ENCODE measurements at regions not wholly inside any gene's neighbourhood (a gene's known extent, or its start where the extent isn't known, plus 50 kb on each side); places are given as distances from the start of the nearest gene placed in this dataset.

GRCh38 chrX:13232484-13232883 lies 87.4 kb downstream of the ATXN3L start:
- Mint-ChIP-seq H3K9me3 (ENCODE audit: insufficient read depth) (no peaks in the 10 kb centered on the region), H3K4me3 (no peak overlapping the region), H3K27ac (no peak overlapping the region), H3K4me1 (peaks cover 12% of the 10 kb centered on the region), H3K27me3 (no peaks in the 10 kb centered on the region)
- Histone ChIP-seq H3K27me3 (replicated peaks in 1 of 4; ENCODE audit: control extremely low read depth in 1 of 4, control insufficient read depth in 3 of 4, insufficient read depth in 4 of 4, low read length in 3 of 4) (no peaks in the 10 kb centered on the region), H4K20me1 (ENCODE audit: control insufficient read depth, insufficient read depth, low read length, poor library complexity, severe bottlenecking) (no peaks in the 10 kb centered on the region), H3K4me3 (ENCODE audit: control extremely low read depth in 1 of 5, extremely low read depth in 1 of 5, insufficient read depth in 1 of 5, low read depth in 2 of 5, low read length in 4 of 5) (no peak overlapping the region), H3K9me3 (ENCODE audit: control extremely low read depth in 1 of 3, control insufficient read depth in 2 of 3, insufficient read depth in 1 of 3, low read length in 2 of 3) (no peaks in the 10 kb centered on the region), H3K36me3 (replicated peaks in 1 of 2; ENCODE audit: control extremely low read depth in 1 of 2, control insufficient read depth in 1 of 2, extremely low read depth in 1 of 2, insufficient read depth in 2 of 2, low read length in 1 of 2) (no peaks in the 10 kb centered on the region), H3K27ac (ENCODE audit: low read length in 2 of 2) (no peak overlapping the region), H3K79me2 (ENCODE audit: control insufficient read depth, insufficient read depth, low read length) (no peaks in the 10 kb centered on the region), H3K4me1 (ENCODE audit: control insufficient read depth in 2 of 2, insufficient read depth in 2 of 2, low read length in 2 of 2) (peaks cover 2 to 12% of the 10 kb centered on the region in 2 donors), H3K4me2 (replicated peaks; ENCODE audit: low read depth, low read length, poor library complexity, severe bottlenecking) (no peak overlapping the region), H2AFZ (ENCODE audit: insufficient read depth, low read depth, low read length, poor library complexity, severe bottlenecking) (no peak overlapping the region), H3K9ac (ENCODE audit: low read length) (no peak overlapping the region)
- ChIA-PET POLR2A (no interaction called here), CTCF (interaction anchor here (1.0 kb wide), 1 partner anchor 151 kb away, joined by 3 read pairs; no protein-coding TSS in a partner anchor)
- TF ChIP-seq, protein P1, sequence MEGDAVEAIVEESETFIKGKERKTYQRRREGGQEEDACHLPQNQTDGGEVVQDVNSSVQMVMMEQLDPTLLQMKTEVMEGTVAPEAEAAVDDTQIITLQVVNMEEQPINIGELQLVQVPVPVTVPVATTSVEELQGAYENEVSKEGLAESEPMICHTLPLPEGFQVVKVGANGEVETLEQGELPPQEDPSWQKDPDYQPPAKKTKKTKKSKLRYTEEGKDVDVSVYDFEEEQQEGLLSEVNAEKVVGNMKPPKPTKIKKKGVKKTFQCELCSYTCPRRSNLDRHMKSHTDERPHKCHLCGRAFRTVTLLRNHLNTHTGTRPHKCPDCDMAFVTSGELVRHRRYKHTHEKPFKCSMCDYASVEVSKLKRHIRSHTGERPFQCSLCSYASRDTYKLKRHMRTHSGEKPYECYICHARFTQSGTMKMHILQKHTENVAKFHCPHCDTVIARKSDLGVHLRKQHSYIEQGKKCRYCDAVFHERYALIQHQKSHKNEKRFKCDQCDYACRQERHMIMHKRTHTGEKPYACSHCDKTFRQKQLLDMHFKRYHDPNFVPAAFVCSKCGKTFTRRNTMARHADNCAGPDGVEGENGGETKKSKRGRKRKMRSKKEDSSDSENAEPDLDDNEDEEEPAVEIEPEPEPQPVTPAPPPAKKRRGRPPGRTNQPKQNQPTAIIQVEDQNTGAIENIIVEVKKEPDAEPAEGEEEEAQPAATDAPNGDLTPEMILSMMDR (IDR thresholded peaks at IDR 0.05): no peak
- TF ChIP-seq EZH2 (IDR thresholded peaks at IDR 0.05; ENCODE audit: borderline replicate concordance, insufficient read depth, low read depth, low read length, poor library complexity, severe bottlenecking): no peak
- intact Hi-C loops (cut with micrococcal nuclease): no loop called here
- DNase-seq (no peak), ATAC-seq (ENCODE audit: low read depth) (no peak)

DNA sequence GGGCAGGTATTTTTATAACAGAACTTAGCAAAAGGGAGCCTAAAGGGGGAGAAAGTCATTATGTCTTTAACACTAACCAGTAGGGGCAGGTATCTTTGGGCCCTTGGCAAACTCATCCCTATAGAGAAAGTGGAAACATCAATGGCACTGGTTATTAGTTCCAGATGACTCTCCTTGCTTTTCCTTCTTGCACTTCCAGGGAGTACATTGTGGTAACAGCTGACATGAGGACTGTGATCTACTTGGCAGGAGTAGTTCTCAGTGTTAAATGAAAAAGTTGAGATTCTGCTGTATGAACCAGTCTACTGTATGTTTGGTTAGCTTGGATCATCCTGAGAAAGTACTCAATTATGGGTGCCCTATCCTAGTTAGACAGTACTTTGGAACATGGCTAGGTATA lies 93.6 kb downstream of the ATXN3L start:
- ATAC-seq (ENCODE audit: low read depth): no peak
- H3K4me1 Mint-ChIP-seq: peaks cover 3% of the 10 kb centered on the region
- intact Hi-C loops (cut with micrococcal nuclease): no loop called here

More for the DNA sequence above, 93.6 kb downstream of the ATXN3L start:
- no peak overlapping the region for H3K4me3 ChIP-seq (ENCODE audit: control extremely low read depth in 1 of 5, extremely low read depth in 1 of 5, insufficient read depth in 1 of 5, low read depth in 2 of 5, low read length in 4 of 5)
- H3K36me3 ChIP-seq (replicated peaks in 1 of 2; ENCODE audit: control extremely low read depth in 1 of 2, control insufficient read depth in 1 of 2, extremely low read depth in 1 of 2, insufficient read depth in 2 of 2, low read length in 1 of 2): no peaks in the 10 kb centered on the region
- no peaks in the 10 kb centered on the region for H3K79me2 ChIP-seq (ENCODE audit: control insufficient read depth, insufficient read depth, low read length)
- H3K9ac ChIP-seq (ENCODE audit: low read length): no peak overlapping the region
- H3K27ac Mint-ChIP-seq: no peak overlapping the region
- H3K4me1 ChIP-seq (ENCODE audit: control insufficient read depth in 2 of 2, insufficient read depth in 2 of 2, low read length in 2 of 2): peaks cover 0 to under 1% of the 10 kb centered on the region in 2 donors
- no peak overlapping the region for H2AFZ ChIP-seq (ENCODE audit: insufficient read depth, low read depth, low read length, poor library complexity, severe bottlenecking)
- H3K4me2 ChIP-seq (replicated peaks; ENCODE audit: low read depth, low read length, poor library complexity, severe bottlenecking): no peak overlapping the region
- CTCF ChIA-PET: no interaction called here
- DNase-seq: no peak
- H3K27me3 Mint-ChIP-seq: no peaks in the 10 kb centered on the region
- no peak for TF ChIP-seq EZH2 (IDR thresholded peaks at IDR 0.05; ENCODE audit: borderline replicate concordance, insufficient read depth, low read depth, low read length, poor library complexity, severe bottlenecking)
- TF ChIP-seq, protein P1 (IDR thresholded peaks at IDR 0.05): no peak
- no peak overlapping the region for H3K4me3 Mint-ChIP-seq
- H4K20me1 ChIP-seq (ENCODE audit: control insufficient read depth, insufficient read depth, low read length, poor library complexity, severe bottlenecking): no peaks in the 10 kb centered on the region
- H3K27ac ChIP-seq (ENCODE audit: low read length in 2 of 2): no peak overlapping the region
- no peaks in the 10 kb centered on the region for H3K27me3 ChIP-seq (replicated peaks in 1 of 4; ENCODE audit: control extremely low read depth in 1 of 4, control insufficient read depth in 3 of 4, insufficient read depth in 4 of 4, low read length in 3 of 4)
- POLR2A ChIA-PET: no interaction called here
- no peaks in the 10 kb centered on the region for H3K9me3 ChIP-seq (ENCODE audit: control extremely low read depth in 1 of 3, control insufficient read depth in 2 of 3, insufficient read depth in 1 of 3, low read length in 2 of 3)
- peaks cover 2% of the 10 kb centered on the region for H3K9me3 Mint-ChIP-seq (ENCODE audit: insufficient read depth)

Data from B cell (primary cell).